GM12864 (cell line): ENCODE measurements at regions not wholly inside any gene's neighbourhood (a gene's known extent, or its start where the extent isn't known, plus 50 kb on each side); places are given as distances from the start of the nearest gene placed in this dataset.
"Not testable (repeated sequence)": the region's sequence is repeated elsewhere in the genome, so short reads cannot be mapped to it uniquely, and the experiment has no call there.

Experiments used
- DNase-seq: peaks from one replicate; pipeline ENCODE4 v3.0.0-alpha.2; 2011; ENCODE audit warnings: low read depth
- H3K4me3 ChIP-seq: 2 replicates; pipeline ENCODE4 v1.5.1; 2011; ENCODE audit warnings: mild to moderate bottlenecking, low read depth, low read length, control low read depth
- TF ChIP-seq, protein P1 (sequence below): IDR thresholded peaks from 2 replicates; pipeline ENCODE4 v1.5.1; 2011; ENCODE audit warnings: low read depth, mild to moderate bottlenecking, moderate library complexity, low read length, control low read depth, inconsistent platforms; ENCODE audit errors: missing control alignments

DNA sequence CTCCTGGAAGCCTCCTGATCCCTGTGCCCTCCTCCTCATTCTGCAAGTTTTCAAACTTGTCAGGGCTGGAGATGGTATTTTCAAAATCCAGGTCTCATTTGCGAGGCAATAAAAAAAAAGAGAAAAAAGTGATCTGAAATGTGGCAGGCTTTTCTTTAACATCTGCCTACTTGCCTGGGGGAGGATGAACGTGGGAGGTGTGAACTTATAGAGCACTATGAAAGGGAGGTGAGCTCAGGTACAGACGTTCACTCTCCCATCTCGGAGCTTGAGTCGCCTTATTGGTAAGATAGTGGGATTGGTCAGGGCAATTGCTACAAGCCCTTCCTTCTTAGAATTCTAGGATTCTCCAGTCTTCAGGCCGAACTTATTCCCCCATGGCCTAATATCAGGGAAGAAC, 104.8 kb upstream of the CADM1 start:
- TF ChIP-seq, protein P1, sequence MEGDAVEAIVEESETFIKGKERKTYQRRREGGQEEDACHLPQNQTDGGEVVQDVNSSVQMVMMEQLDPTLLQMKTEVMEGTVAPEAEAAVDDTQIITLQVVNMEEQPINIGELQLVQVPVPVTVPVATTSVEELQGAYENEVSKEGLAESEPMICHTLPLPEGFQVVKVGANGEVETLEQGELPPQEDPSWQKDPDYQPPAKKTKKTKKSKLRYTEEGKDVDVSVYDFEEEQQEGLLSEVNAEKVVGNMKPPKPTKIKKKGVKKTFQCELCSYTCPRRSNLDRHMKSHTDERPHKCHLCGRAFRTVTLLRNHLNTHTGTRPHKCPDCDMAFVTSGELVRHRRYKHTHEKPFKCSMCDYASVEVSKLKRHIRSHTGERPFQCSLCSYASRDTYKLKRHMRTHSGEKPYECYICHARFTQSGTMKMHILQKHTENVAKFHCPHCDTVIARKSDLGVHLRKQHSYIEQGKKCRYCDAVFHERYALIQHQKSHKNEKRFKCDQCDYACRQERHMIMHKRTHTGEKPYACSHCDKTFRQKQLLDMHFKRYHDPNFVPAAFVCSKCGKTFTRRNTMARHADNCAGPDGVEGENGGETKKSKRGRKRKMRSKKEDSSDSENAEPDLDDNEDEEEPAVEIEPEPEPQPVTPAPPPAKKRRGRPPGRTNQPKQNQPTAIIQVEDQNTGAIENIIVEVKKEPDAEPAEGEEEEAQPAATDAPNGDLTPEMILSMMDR, result no peak

DNA sequence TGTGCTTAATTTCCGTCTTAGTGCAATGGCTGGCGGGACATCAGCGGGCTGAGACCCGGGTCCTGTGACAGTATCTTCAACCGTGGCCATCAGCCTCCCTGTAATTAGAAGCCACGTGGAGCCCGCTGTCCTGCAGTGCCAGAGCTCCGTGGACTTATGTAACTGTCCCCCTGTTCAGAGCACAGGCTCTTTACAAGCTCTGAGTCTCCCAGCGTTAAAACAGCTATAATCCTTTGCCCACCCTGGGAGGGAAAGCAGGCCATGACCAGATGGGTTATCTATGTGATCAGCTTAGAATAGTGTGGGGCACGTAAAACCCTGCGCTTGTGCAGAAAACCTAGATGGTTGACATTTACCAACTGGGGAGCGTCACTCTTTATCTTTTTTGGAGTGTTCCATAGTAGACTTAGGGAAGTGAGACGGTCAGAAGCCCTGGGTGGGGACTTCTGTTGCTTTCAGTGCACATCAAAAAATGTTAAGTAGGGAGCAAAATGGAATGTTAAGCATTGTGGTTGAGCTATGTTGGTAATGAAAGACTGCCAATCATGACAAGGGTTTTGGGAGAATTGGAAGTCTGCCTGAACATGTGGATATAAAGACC, 103.5 kb upstream of the CADM1 start:
- no peak overlapping the region for H3K4me3 ChIP-seq
- TF ChIP-seq, protein P1, result no peak
- no peak for DNase-seq

More for the DNA sequence above, 104.8 kb upstream of the CADM1 start:
- H3K4me3 ChIP-seq, result no peak overlapping the region
- DNase-seq, result no peak

DNA sequence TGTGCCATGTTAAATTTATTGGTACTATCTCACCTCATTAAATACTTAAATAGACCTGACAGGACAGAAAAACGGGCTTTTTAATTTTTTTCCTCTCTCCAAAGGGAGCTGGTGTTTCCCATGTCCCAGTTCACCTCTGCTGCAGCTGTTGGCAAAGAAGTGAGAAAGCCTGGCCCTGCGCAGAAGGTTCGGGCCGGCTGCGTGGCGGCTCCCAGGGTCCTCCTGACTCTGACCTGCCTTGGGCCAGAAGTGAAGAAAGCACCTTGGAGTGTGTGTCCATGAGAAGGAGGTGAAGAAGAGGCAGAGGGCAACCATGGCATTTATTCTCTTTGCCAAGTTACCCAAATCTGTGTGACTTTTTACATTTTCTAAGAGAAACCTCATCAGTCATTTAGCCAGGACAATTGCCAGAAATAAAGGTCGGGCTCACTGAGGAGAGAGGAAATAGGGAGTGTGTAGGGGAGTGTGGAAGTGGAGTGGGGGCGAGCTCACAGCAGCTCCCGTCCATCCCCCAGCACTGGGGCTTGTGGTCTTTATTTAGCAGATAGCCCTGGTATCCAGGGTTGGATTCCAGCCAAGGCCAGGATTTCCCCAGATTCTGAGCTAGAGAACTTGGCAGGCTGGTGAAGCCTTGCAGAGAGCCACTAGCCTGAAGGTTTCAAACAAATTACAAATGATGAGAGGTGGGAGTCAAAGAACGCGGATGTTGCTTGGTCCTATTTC, 102.4 kb upstream of the CADM1 start:
- H3K4me3 ChIP-seq, result no peak overlapping the region
- no peak for DNase-seq
- TF ChIP-seq, protein P1, result no peak

DNA sequence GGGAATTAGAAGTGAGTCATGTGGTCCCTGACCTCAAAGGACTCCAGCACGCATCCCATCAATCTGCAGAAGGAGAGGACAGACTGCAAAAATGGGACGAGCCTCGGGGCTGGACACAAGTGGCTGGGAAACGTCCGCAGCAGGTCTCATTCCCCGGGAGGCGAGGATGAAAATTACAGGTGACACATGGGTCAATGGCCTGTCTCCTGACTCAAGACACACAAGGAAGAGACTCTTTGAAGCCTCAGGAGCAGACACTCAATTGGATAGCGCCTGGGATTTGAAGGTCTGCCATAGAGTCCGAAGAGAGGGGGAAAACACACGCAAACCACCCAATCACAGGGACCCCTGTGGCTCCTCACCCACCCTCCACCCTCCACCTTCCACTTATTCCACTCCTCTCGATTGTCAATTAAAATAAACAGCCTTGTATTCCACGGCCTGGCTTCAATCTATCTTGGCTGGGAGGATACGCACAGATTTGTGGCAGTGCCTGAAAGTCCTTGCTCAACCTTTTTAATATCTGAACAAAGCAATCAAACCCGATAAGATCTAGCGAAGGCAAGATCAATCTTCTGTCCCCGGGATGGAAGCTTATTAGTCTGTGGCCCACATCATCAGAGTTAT, 101.8 kb upstream of the CADM1 start:
- H3K4me3 ChIP-seq, result no peak overlapping the region
- TF ChIP-seq, protein P1, result no peak
- DNase-seq, result no peak

DNA sequence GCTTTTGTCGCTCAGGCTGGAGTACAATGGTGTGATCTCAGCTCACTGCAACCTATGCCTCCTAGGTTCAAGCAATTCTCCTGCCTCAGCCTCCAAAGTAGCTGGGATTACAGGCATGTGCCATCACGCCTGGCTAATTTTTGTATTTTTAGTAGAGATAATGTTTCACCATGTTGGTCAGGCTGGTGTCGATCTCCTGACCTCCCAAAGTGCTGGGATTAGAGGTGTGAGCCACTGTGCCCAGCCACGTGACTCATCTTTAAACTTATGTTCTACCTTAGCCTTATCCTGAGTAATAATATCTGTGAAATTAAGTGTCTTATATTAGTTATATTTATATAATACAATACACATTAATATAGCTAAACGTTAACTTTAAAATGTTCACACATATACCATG, 101.2 kb upstream of the CADM1 start:
- not testable (repeated sequence) for DNase-seq, H3K4me3 ChIP-seq

DNA sequence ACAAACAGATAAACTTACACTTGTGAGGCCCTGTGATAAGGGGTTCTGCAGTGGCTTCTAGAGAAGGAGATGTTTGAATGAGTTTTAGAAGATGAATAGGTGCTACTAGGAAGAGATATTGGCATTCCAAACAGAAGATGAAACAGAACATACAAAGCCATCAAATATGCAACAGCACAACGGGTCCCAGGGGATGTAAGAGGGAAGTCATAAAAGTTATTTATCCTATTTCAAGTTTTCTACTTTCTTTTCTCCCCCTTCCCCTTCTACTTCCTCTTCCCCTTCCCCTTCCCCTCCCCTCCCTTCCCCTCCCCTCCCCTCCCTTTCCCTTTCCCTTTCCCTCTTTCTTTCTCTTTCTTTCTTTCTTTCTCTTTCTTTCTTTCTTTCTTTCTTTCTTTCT, 94.9 kb upstream of the CADM1 start:
- no peak overlapping the region for H3K4me3 ChIP-seq
- no peak for DNase-seq
- TF ChIP-seq, protein P1, result no peak

DNA sequence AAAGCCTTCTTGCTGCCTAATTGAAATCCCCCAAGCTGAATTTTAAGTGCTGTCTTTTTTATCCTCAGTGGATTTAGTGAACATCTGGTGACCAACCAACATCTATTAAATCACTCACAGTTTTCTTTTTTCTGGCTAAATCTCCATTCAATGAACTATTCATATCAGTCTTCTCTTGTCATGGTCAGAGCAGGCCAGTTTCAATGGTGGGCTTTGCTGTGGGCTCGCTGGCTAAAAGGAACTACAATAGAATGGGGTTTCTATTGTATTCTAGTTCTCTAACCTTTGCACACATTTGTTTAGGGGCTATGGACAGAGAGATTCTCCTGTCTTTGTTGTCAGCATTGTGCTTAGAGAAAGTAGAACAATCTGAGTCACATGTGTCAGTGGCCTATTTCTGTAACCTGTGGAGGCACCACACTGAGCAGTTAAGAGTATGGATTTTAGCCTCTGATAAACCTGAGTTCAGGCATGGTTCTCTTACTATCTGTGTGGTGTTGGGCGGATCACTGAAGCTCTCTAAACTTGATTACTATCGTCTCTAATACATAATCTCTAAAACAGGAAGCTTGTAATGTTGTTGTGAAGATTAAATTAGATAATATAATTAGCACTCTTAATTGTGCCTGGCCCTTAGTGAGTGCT, 94.2 kb upstream of the CADM1 start:
- TF ChIP-seq, protein P1, result no peak
- no peak for DNase-seq

More for the DNA sequence above, 94.2 kb upstream of the CADM1 start:
- H3K4me3 ChIP-seq, result no peak overlapping the region
